ENCODE measurements at regions not wholly inside any gene's neighbourhood (a gene's known extent, or its start where the extent isn't known, plus 50 kb on each side); places are given as distances from the start of the nearest gene placed in this dataset.

DNA sequence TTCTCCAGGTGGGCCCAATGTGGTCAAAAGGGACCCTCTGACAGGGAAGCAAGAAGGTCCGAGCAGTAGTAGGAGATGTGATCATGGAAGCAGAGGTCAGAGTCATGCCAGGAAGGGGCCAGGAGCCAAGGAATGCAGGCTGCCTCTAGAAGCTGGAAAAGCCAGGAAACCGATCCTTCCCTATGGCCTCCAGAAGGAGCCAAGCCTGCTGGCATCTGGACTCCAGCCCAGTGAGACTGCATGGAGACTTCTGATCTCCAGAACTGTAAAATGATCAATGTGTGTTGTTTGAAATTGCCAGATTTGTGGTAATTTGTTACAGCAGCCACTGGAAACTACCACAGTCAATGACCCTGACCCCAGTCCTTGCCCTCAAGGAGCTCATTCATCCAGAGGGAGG lies 56.8 kb upstream of the SPATA12 start:
- intact Hi-C loops (cut with micrococcal nuclease; ENCODE audit: unreplicated experiment), result no loop called here
- H3K27me3 ChIP-seq (ENCODE audit: control insufficient read depth, insufficient read depth, low read length), result no peaks in the 10 kb centered on the region
- POLR2A ChIA-PET, result interaction anchor here (0.6 kb wide), 2 partner anchors 137 to 185 kb away, joined by 3 to 9 read pairs; no protein-coding TSS in a partner anchor
- no peak for DNase-seq (ENCODE audit: low read depth, low spot score)
- no peak overlapping the region for H3K27ac ChIP-seq (ENCODE audit: low read length)
- TF ChIP-seq, protein P1, sequence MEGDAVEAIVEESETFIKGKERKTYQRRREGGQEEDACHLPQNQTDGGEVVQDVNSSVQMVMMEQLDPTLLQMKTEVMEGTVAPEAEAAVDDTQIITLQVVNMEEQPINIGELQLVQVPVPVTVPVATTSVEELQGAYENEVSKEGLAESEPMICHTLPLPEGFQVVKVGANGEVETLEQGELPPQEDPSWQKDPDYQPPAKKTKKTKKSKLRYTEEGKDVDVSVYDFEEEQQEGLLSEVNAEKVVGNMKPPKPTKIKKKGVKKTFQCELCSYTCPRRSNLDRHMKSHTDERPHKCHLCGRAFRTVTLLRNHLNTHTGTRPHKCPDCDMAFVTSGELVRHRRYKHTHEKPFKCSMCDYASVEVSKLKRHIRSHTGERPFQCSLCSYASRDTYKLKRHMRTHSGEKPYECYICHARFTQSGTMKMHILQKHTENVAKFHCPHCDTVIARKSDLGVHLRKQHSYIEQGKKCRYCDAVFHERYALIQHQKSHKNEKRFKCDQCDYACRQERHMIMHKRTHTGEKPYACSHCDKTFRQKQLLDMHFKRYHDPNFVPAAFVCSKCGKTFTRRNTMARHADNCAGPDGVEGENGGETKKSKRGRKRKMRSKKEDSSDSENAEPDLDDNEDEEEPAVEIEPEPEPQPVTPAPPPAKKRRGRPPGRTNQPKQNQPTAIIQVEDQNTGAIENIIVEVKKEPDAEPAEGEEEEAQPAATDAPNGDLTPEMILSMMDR (IDR thresholded peaks at IDR 0.05), result no peak
- no peak for TF ChIP-seq TCF7L2 (IDR thresholded peaks at IDR 0.05; ENCODE audit: low read depth, low read length)
- TF ChIP-seq, protein P2, sequence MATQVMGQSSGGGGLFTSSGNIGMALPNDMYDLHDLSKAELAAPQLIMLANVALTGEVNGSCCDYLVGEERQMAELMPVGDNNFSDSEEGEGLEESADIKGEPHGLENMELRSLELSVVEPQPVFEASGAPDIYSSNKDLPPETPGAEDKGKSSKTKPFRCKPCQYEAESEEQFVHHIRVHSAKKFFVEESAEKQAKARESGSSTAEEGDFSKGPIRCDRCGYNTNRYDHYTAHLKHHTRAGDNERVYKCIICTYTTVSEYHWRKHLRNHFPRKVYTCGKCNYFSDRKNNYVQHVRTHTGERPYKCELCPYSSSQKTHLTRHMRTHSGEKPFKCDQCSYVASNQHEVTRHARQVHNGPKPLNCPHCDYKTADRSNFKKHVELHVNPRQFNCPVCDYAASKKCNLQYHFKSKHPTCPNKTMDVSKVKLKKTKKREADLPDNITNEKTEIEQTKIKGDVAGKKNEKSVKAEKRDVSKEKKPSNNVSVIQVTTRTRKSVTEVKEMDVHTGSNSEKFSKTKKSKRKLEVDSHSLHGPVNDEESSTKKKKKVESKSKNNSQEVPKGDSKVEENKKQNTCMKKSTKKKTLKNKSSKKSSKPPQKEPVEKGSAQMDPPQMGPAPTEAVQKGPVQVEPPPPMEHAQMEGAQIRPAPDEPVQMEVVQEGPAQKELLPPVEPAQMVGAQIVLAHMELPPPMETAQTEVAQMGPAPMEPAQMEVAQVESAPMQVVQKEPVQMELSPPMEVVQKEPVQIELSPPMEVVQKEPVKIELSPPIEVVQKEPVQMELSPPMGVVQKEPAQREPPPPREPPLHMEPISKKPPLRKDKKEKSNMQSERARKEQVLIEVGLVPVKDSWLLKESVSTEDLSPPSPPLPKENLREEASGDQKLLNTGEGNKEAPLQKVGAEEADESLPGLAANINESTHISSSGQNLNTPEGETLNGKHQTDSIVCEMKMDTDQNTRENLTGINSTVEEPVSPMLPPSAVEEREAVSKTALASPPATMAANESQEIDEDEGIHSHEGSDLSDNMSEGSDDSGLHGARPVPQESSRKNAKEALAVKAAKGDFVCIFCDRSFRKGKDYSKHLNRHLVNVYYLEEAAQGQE (IDR thresholded peaks at IDR 0.05; ENCODE audit: insufficient read depth in 1 of 2, low read depth in 2 of 2, low read length in 1 of 2), result no peak
- no peak for TF ChIP-seq POLR2AphosphoS5 (IDR thresholded peaks at IDR 0.05; ENCODE audit: low read depth, low read length)
- TF ChIP-seq SIN3A (IDR thresholded peaks at IDR 0.05; ENCODE audit: borderline replicate concordance, insufficient read depth, low read depth, low read length), result no peak
- in situ Hi-C loops (cut with HindIII; ENCODE audit: low pct_unique_long_range_greater_than_20kb, low sequenced_read_pairs), result no loop called here
- no peaks in the 10 kb centered on the region for H3K36me3 ChIP-seq (ENCODE audit: control insufficient read depth, insufficient read depth, low read length)
- peaks cover 12% of the 10 kb centered on the region for H3K4me1 ChIP-seq (ENCODE audit: control insufficient read depth, insufficient read depth, low read length)
- CTCF ChIA-PET, result interaction anchor here (0.6 kb wide), 1 partner anchor 14 kb away, joined by 4 read pairs; no protein-coding TSS in a partner anchor
- no peak overlapping the region for H3K4me3 ChIP-seq (ENCODE audit: low read depth in 2 of 2, low read length in 2 of 2)
- H3K9me3 ChIP-seq (ENCODE audit: control insufficient read depth, insufficient read depth, low read depth, low read length), result no peaks in the 10 kb centered on the region
- BruUV-seq (replicated peaks), result no TSS peak
- no peak for ATAC-seq

DNA sequence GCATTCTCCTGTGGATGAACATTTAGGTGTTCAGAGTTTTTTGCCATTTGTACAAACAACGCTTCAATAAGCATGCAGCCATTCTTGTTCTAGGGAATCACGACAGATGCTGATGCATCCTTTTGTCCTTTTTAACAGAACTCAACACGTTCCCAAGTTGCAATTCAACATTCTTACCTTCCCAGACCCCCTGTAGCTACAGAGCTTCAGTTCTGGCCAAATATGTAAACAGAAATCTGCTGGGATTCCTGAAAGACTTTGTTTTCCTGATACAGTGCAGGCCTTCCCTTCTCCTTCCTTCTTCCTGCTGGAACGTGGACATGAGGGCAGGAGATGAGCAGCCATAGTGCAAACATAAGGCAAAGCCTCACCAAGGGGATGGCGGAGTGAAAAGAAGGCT lies 59.1 kb upstream of the SPATA12 start:
- TF ChIP-seq SIN3A (IDR thresholded peaks at IDR 0.05; ENCODE audit: borderline replicate concordance, insufficient read depth, low read depth, low read length) (no peak), POLR2AphosphoS5 (IDR thresholded peaks at IDR 0.05; ENCODE audit: low read depth, low read length) (no peak)
- TF ChIP-seq, protein P1 (IDR thresholded peaks at IDR 0.05), result no peak
- in situ Hi-C loops (cut with HindIII; ENCODE audit: low pct_unique_long_range_greater_than_20kb, low sequenced_read_pairs), result no loop called here
- H3K27me3 ChIP-seq (ENCODE audit: control insufficient read depth, insufficient read depth, low read length), result no peaks in the 10 kb centered on the region
- no TSS peak for BruUV-seq (replicated peaks)
- no peak overlapping the region for H3K27ac ChIP-seq (ENCODE audit: low read length)
- H3K36me3 ChIP-seq (ENCODE audit: control insufficient read depth, insufficient read depth, low read length), result no peaks in the 10 kb centered on the region
- ChIA-PET CTCF (no interaction called here), POLR2A (no interaction called here)
- no peak overlapping the region for H3K4me3 ChIP-seq (ENCODE audit: low read depth in 2 of 2, low read length in 2 of 2)
- DNase-seq (ENCODE audit: low read depth, low spot score), result no peak
- H3K9me3 ChIP-seq (ENCODE audit: control insufficient read depth, insufficient read depth, low read depth, low read length), result no peaks in the 10 kb centered on the region
- intact Hi-C loops (cut with micrococcal nuclease; ENCODE audit: unreplicated experiment), result no loop called here
- peaks cover 7% of the 10 kb centered on the region for H3K4me1 ChIP-seq (ENCODE audit: control insufficient read depth, insufficient read depth, low read length)
- ATAC-seq, result no peak
